CD14-positive monocyte (primary cell): ENCODE measurements at regions not wholly inside any gene's neighbourhood (a gene's known extent, or its start where the extent isn't known, plus 50 kb on each side); places are given as distances from the start of the nearest gene placed in this dataset.

ENCODE experiments used
- DNase-seq, 3 donors: peaks; one replicate each; pipeline ENCODE4 v3.0.0-alpha.2; 2011 to 2022
- H2AFZ ChIP-seq: 2 replicates; pipeline ENCODE4 v1.6.0; 2012; ENCODE audit warnings: mild to moderate bottlenecking, low read depth, low read length, inconsistent platforms; ENCODE audit not compliant: insufficient read depth, poor library complexity, severe bottlenecking
- H3K27ac ChIP-seq, 2 donors: 1 replicate in 1 of 2; 2 replicates in 1 of 2; pipeline ENCODE4 v1.5.1; 2012 to 2013; ENCODE audit warnings: low read length in 2 of 2, control low read depth in 1 of 2, inconsistent platforms in 1 of 2, low read depth in 1 of 2, mild to moderate bottlenecking in 1 of 2
- H3K27me3 ChIP-seq, 2 donors: one replicate each; pipeline versions ENCODE4 v1.6.0 to v1.6.1; 2011 to 2013; ENCODE audit warnings: low read length in 2 of 2; ENCODE audit not compliant: control insufficient read depth in 2 of 2, insufficient read depth in 2 of 2
- H3K36me3 ChIP-seq, 2 donors: replicated peaks in 1 of 2; 1 replicate in 1 of 2; 2 replicates in 1 of 2; pipeline versions ENCODE4 v1.5.1 to v1.6.1; 2012 to 2013; ENCODE audit warnings: low read length in 2 of 2, control low read depth in 1 of 2, inconsistent platforms in 1 of 2, mild to moderate bottlenecking in 1 of 2; ENCODE audit not compliant: insufficient read depth in 2 of 2, control insufficient read depth in 1 of 2
- H3K4me1 ChIP-seq, 2 donors: 1 replicate in 1 of 2; 2 replicates in 1 of 2; pipeline versions ENCODE4 v1.5.1 to v1.6.1; 2012 to 2013; ENCODE audit warnings: low read length in 2 of 2, control low read depth in 1 of 2, inconsistent platforms in 1 of 2, mild to moderate bottlenecking in 1 of 2, moderate library complexity in 1 of 2; ENCODE audit not compliant: insufficient read depth in 2 of 2, control insufficient read depth in 1 of 2
- H3K4me2 ChIP-seq: replicated peaks from 2 replicates; pipeline ENCODE3; 2012; ENCODE audit warnings: low read length, moderate library complexity, mild to moderate bottlenecking; ENCODE audit not compliant: poor library complexity, severe bottlenecking; ENCODE audit errors: extremely low read depth
- H3K4me3 ChIP-seq, 3 experiments: fragments of 200-600 bp in 1 of 3; sonication (generic) in 1 of 3; replicated peaks in 1 of 3; 1 replicate in 2 of 3; 2 replicates in 1 of 3; pipeline ENCODE4 v1.5.1; 2011 to 2013; ENCODE audit warnings: low read length in 3 of 3, mild to moderate bottlenecking in 3 of 3, control low read depth in 2 of 3, low read depth in 2 of 3, inconsistent platforms in 1 of 3, moderate library complexity in 1 of 3
- H3K79me2 ChIP-seq: 2 replicates; pipeline ENCODE4 v1.6.0; 2012; ENCODE audit warnings: mild to moderate bottlenecking, control low read depth, inconsistent platforms, low read length, moderate library complexity; ENCODE audit not compliant: insufficient read depth
- H3K9ac ChIP-seq: 2 replicates; pipeline ENCODE4 v1.6.0; 2017; ENCODE audit warnings: low read length, mild to moderate bottlenecking; ENCODE audit not compliant: insufficient read depth, poor library complexity, severe bottlenecking
- H3K9me3 ChIP-seq, 2 donors: replicated peaks in 1 of 2; 1 replicate in 1 of 2; 2 replicates in 1 of 2; pipeline versions ENCODE4 v1.5.1 to v1.6.1; 2012 to 2013; ENCODE audit warnings: low read length in 2 of 2, control low read depth in 1 of 2; ENCODE audit not compliant: control insufficient read depth in 1 of 2, insufficient read depth in 1 of 2
- H4K20me1 ChIP-seq: 2 replicates; pipeline ENCODE4 v1.6.0; 2012; ENCODE audit warnings: mild to moderate bottlenecking, low read length, control low read depth, moderate library complexity; ENCODE audit not compliant: insufficient read depth
- H3K27ac Mint-ChIP-seq, 7 donors: one replicate each; pipeline ENCODE4 v1.8.0; 2020; ENCODE audit warnings: mild to moderate bottlenecking in 7 of 7, mixed read lengths in 7 of 7, moderate library complexity in 6 of 7, inconsistent platforms in 2 of 7
- H3K27me3 Mint-ChIP-seq, 3 donors: one replicate each; pipeline ENCODE4 v1.8.0; 2021 to 2022; ENCODE audit warnings: low read depth in 3 of 3, mild to moderate bottlenecking in 3 of 3, mixed read lengths in 3 of 3, moderate library complexity in 3 of 3, inconsistent platforms in 1 of 3
- H3K36me3 Mint-ChIP-seq, 2 donors: one replicate each; pipeline ENCODE4 v1.8.0; 2020; ENCODE audit warnings: mixed read lengths in 2 of 2, inconsistent platforms in 1 of 2, mild to moderate bottlenecking in 1 of 2
- H3K4me1 Mint-ChIP-seq: one replicate; pipeline ENCODE4 v1.8.0; 2020; ENCODE audit warnings: mild to moderate bottlenecking, mixed read lengths
- H3K4me3 Mint-ChIP-seq, 2 donors: one replicate each; pipeline ENCODE4 v1.8.0; 2020; ENCODE audit warnings: mild to moderate bottlenecking in 2 of 2, mixed read lengths in 2 of 2, moderate library complexity in 1 of 2
- H3K9me3 Mint-ChIP-seq, 7 donors: one replicate each; pipeline ENCODE4 v1.8.0; 2020 to 2022; ENCODE audit warnings: mixed read lengths in 7 of 7, mild to moderate bottlenecking in 6 of 7, moderate library complexity in 6 of 7, inconsistent platforms in 2 of 7
- WGBS: methylation state at CpG from one replicate; pipeline ENCODE4 v1.1.5; 2013; ENCODE audit warnings: missing lambda C conversion rate; ENCODE audit not compliant: insufficient coverage; 5-methylcytosine and 5-hydroxymethylcytosine counted together
- intact Hi-C, 2 donors: fragments of 100-400 bp; cut with micrococcal nuclease; formaldehyde crosslinking; loops; one replicate each; pipeline versions ENCODE4 v1.15.0 to v1.15.1; 2023
- TF ChIP-seq, protein P1 (sequence below): fragments of 200-600 bp; IDR thresholded peaks from one replicate; pipeline ENCODE4 v1.8.0; 2022; ENCODE audit warnings: antibody characterized with exemption, mild to moderate bottlenecking

DNA sequence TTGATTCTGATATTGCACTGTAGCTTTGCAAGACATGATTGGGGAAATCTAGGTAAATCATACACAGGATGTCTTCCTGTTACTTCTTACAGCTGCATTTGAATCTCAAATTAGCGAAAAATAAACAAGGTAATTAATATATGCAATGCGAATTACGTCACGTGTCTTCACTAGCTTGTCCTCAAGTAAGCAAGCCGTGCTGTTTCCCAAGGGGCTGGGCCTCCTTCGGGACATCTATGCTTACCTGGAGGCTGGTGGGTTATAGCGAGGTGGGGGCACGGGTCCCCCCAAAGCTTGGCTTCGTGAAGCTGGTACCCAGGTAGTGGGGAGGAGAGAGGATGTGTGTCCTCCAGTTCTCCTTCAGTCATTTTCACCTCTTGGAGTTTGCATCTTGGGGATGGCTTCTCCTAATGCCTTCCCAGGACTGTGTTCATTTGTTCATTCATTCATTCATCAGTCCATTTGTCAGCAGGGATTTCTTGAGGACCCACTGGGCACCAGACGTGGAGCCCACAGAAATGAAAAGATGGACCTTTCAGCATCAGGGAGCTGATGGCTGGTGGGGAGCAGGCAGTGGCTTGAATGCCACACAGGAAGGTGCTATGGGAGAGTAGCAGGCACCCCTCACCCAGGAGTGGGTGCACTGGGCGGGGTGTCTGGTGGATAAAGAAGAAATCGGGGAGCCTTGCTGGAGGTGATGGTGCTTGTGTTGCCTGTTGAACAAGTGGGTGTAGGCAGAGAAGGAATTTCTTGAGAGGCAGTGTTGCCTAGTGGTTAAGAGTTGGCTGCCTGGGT is 155.1 kb downstream of the GLI2 start:
- Histone ChIP-seq H3K27ac (no peak overlapping the region), H3K4me3 (no peak overlapping the region), H3K79me2 (no peaks in the 10 kb centered on the region), H3K27me3 (no peaks in the 10 kb centered on the region), H3K9ac (no peak overlapping the region), H3K4me2 (no peak overlapping the region), H3K36me3 (no peaks in the 10 kb centered on the region), H2AFZ (no peak overlapping the region), H4K20me1 (no peaks in the 10 kb centered on the region), H3K4me1 (no peaks in the 10 kb centered on the region), H3K9me3 (no peaks in the 10 kb centered on the region)
- 98% methylated on average over 7 of the region's 12 CpGs for WGBS
- TF ChIP-seq, protein P1, sequence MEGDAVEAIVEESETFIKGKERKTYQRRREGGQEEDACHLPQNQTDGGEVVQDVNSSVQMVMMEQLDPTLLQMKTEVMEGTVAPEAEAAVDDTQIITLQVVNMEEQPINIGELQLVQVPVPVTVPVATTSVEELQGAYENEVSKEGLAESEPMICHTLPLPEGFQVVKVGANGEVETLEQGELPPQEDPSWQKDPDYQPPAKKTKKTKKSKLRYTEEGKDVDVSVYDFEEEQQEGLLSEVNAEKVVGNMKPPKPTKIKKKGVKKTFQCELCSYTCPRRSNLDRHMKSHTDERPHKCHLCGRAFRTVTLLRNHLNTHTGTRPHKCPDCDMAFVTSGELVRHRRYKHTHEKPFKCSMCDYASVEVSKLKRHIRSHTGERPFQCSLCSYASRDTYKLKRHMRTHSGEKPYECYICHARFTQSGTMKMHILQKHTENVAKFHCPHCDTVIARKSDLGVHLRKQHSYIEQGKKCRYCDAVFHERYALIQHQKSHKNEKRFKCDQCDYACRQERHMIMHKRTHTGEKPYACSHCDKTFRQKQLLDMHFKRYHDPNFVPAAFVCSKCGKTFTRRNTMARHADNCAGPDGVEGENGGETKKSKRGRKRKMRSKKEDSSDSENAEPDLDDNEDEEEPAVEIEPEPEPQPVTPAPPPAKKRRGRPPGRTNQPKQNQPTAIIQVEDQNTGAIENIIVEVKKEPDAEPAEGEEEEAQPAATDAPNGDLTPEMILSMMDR = no peak
- no peaks in the 10 kb centered on the region for H3K36me3 Mint-ChIP-seq
- intact Hi-C loops = no loop called here
- H3K4me1 Mint-ChIP-seq = no peaks in the 10 kb centered on the region
- peaks cover 0 to 6% (median 3%) of the 10 kb centered on the region in 3 donors for H3K27me3 Mint-ChIP-seq
- H3K4me3 Mint-ChIP-seq = no peak overlapping the region
- peaks cover 0 to 2% (median 0%) of the 10 kb centered on the region in 7 donors for H3K9me3 Mint-ChIP-seq
- no peak for DNase-seq
- H3K27ac Mint-ChIP-seq = no peak overlapping the region

DNA sequence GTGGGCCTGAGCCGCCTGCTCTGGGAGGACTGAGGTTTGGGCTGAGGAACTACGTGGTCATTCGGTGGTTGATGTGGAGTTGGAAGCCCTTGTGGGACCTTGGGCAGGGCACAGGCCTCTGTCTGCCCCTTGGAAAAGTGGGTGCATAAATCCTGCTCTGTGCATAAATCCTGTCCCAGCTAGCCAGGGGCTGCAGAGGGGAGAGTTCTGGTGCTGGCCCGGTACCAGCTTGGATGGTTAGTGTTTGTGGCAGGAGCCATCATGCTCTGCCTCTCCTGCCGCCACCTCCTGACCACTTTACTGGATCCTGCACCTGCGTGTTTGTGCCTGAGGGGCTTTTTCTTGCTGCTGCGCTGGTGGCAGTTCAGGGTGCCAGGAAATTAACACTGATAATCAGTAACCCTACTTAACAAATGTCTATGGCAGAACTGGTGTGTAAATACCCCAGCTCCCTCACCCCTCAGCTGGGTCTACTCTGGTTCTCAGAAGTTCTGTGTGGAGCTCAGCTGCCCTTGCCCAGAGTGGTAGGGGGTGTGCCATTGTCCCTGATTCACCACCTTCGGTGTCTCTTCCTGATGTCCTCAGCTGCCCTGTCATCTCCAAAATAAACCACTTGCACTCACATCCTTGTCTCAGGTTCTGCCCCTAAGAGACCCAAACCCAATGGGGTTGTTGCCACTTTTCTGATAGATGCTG is 156.8 kb downstream of the GLI2 start:
- no peak for DNase-seq
- H3K27ac Mint-ChIP-seq = no peak overlapping the region
- Histone ChIP-seq H3K9me3 (no peaks in the 10 kb centered on the region), H3K27ac (no peak overlapping the region), H3K4me2 (no peak overlapping the region), H3K79me2 (no peaks in the 10 kb centered on the region), H4K20me1 (no peaks in the 10 kb centered on the region), H3K27me3 (no peaks in the 10 kb centered on the region), H3K9ac (no peak overlapping the region), H3K4me3 (no peak overlapping the region), H2AFZ (no peak overlapping the region), H3K4me1 (no peaks in the 10 kb centered on the region), H3K36me3 (no peaks in the 10 kb centered on the region)
- 95% methylated on average over 4 of the region's 8 CpGs for WGBS
- H3K27me3 Mint-ChIP-seq = peaks cover 0 to 4% (median 2%) of the 10 kb centered on the region in 3 donors
- H3K4me1 Mint-ChIP-seq = no peaks in the 10 kb centered on the region
- H3K36me3 Mint-ChIP-seq = no peaks in the 10 kb centered on the region
- intact Hi-C loops = no loop called here
- peaks cover 0 to 2% (median 0%) of the 10 kb centered on the region in 7 donors for H3K9me3 Mint-ChIP-seq
- TF ChIP-seq, protein P1 = no peak
- H3K4me3 Mint-ChIP-seq = no peak overlapping the region
